Endothelial cell of umbilical vein (primary cell): ENCODE measurements at regions not wholly inside any gene's neighbourhood (a gene's known extent, or its start where the extent isn't known, plus 50 kb on each side); places are given as distances from the start of the nearest gene placed in this dataset.

ENCODE experiments used
- BruUV-seq: library from RNA; stranded (reverse); fragments of 400-500 nt; replicated peaks from 2 replicates; lab custom pipeline; 2021; lab: Mats Ljungman, UMichigan
- CTCF ChIA-PET: fragments of 300-600, 350-600 bp; sonication (Branson Sonifier 250); formaldehyde crosslinking; loops from one replicate; lab custom pipeline; 2021; ENCODE audit warnings: antibody characterized with exemption, inconsistent platforms; lab: Charles Lee
- POLR2A ChIA-PET: fragments of 300-600, 350-600 bp; sonication (Branson Sonifier 250); formaldehyde crosslinking; loops from one replicate; lab custom pipeline; 2021; ENCODE audit warnings: antibody characterized with exemption, inconsistent platforms; lab: Charles Lee
- DNase-seq: peaks from one replicate; pipeline ENCODE4 v3.0.0-alpha.2; 2011; ENCODE audit warnings: low read depth, low spot score
- FAIRE-seq: peaks from 2 replicates; lab custom pipeline; 2011; peaks lifted over from hg19 to GRCh38; lab: Jason Lieb, UNC
- H2AFZ ChIP-seq: 2 replicates; pipeline ENCODE4 v1.6.0; 2012; ENCODE audit warnings: low read depth, low read length, control low read depth, inconsistent platforms
- H3K27ac ChIP-seq: 2 replicates; pipeline ENCODE4 v1.5.1; 2011; ENCODE audit warnings: low read depth, mild to moderate bottlenecking, control low read depth, low read length, moderate library complexity; ENCODE audit not compliant: insufficient read depth
- H3K27me3 ChIP-seq, 2 experiments: 2 replicates each; pipeline versions ENCODE4 v1.6.0 to v1.6.1; 2011; ENCODE audit warnings: low read length in 2 of 2, mixed read lengths in 1 of 2; ENCODE audit not compliant: control insufficient read depth in 2 of 2, insufficient read depth in 2 of 2
- H3K36me3 ChIP-seq, 2 experiments: 2 replicates in 1 of 2; 3 replicates in 1 of 2; pipeline ENCODE4 v1.5.1; 2011; ENCODE audit warnings: low read length in 2 of 2, mild to moderate bottlenecking in 1 of 2, moderate library complexity in 1 of 2; ENCODE audit not compliant: control insufficient read depth in 2 of 2, insufficient read depth in 2 of 2; ENCODE audit errors: extremely low read depth in 1 of 2
- H3K4me1 ChIP-seq: 3 replicates; pipeline ENCODE4 v1.5.1; 2011; ENCODE audit warnings: mild to moderate bottlenecking, low read length; ENCODE audit not compliant: control insufficient read depth, insufficient read depth; ENCODE audit errors: extremely low read depth
- H3K4me2 ChIP-seq: 2 replicates; pipeline ENCODE4 v1.6.1; 2011; ENCODE audit warnings: low read length, control low read depth, mixed read lengths; ENCODE audit not compliant: insufficient read depth
- H3K4me3 ChIP-seq, 3 experiments: fragments of 200-600 bp in 1 of 3; sonication (generic), shearing (Covaris generic) in 1 of 3; replicated peaks in 1 of 3; 2 replicates each; pipeline ENCODE4 v1.5.1; 2011 to 2016; ENCODE audit warnings: control low read depth in 3 of 3, low read length in 3 of 3, mild to moderate bottlenecking in 2 of 3, inconsistent platforms in 1 of 3, low read depth in 1 of 3, moderate library complexity in 1 of 3; ENCODE audit not compliant: insufficient read depth in 1 of 3
- H3K79me2 ChIP-seq: 2 replicates; pipeline ENCODE4 v1.6.0; 2012; ENCODE audit warnings: low read length, inconsistent platforms; ENCODE audit not compliant: control insufficient read depth, insufficient read depth
- H3K9ac ChIP-seq: replicated peaks from 2 replicates; pipeline ENCODE3; 2011; ENCODE audit warnings: low read length, control low read depth; ENCODE audit not compliant: insufficient read depth; ENCODE audit errors: extremely low read depth
- H3K9me1 ChIP-seq: replicated peaks from 3 replicates; pipeline ENCODE4 v1.6.0; 2011; ENCODE audit warnings: mild to moderate bottlenecking, low read length; ENCODE audit not compliant: control insufficient read depth, insufficient read depth; ENCODE audit errors: extremely low read depth
- H3K9me3 ChIP-seq: replicated peaks from 2 replicates; pipeline ENCODE4 v1.5.1; 2012; ENCODE audit warnings: low read length, inconsistent platforms; ENCODE audit not compliant: control insufficient read depth, insufficient read depth
- H4K20me1 ChIP-seq: replicated peaks from 2 replicates; pipeline ENCODE3; 2011; ENCODE audit warnings: mild to moderate bottlenecking, low read length; ENCODE audit not compliant: control insufficient read depth, insufficient read depth; ENCODE audit errors: extremely low read depth
- FOS ChIP-seq: IDR thresholded peaks from 2 replicates; pipeline ENCODE4 v1.6.1; 2011; ENCODE audit warnings: mild to moderate bottlenecking, low read length, moderate library complexity, borderline replicate concordance; ENCODE audit not compliant: insufficient read depth
- GATA2 ChIP-seq: IDR thresholded peaks from 2 replicates; pipeline ENCODE4 v1.7.0; 2011; ENCODE audit warnings: low read depth, mild to moderate bottlenecking, moderate library complexity, mixed read lengths, low read length; ENCODE audit not compliant: insufficient read length, insufficient read depth
- JUN ChIP-seq: IDR thresholded peaks from 2 replicates; pipeline ENCODE4 v1.6.1; 2011; ENCODE audit warnings: borderline replicate concordance, low read depth; ENCODE audit not compliant: insufficient read length, insufficient read depth
- MAX ChIP-seq: IDR thresholded peaks from 2 replicates; pipeline ENCODE4 v1.6.1; 2011; ENCODE audit not compliant: insufficient read depth, insufficient read length
- MYC ChIP-seq: IDR thresholded peaks from one replicate; pipeline ENCODE4 v1.6.1; 2011; ENCODE audit warnings: mild to moderate bottlenecking, low read depth, low read length
- POLR2A ChIP-seq: IDR thresholded peaks from 2 replicates; pipeline ENCODE4 v1.6.1; 2012; ENCODE audit warnings: low read depth, mild to moderate bottlenecking, control low read depth, low read length
- POLR2AphosphoS5 ChIP-seq: IDR thresholded peaks from 2 replicates; pipeline ENCODE4 v1.6.1; 2012; ENCODE audit warnings: low read depth, mild to moderate bottlenecking, control low read depth, low read length, moderate library complexity; ENCODE audit not compliant: insufficient read depth
- dilution Hi-C: fragments of 300-500 bp; cut with MboI; formaldehyde crosslinking; loops from one replicate; pipeline ENCODE4 v1.15.0; 2019; ENCODE audit warnings: low sequenced_read_pairs; ENCODE audit not compliant: extremely low pct_ligation_motif_present
- intact Hi-C: fragments of 100-400 bp; cut with micrococcal nuclease; formaldehyde crosslinking; loops from one replicate; pipeline ENCODE4 v1.10.0; 2022
- TF ChIP-seq, protein P1 (sequence below), 2 donors: IDR thresholded peaks; 1 replicate in 1 of 2; 2 replicates in 1 of 2; pipeline ENCODE4 v1.5.1; 2011; ENCODE audit warnings: low read length in 2 of 2, mild to moderate bottlenecking in 2 of 2, moderate library complexity in 2 of 2, control low read depth in 1 of 2, inconsistent platforms in 1 of 2, low read depth in 1 of 2; ENCODE audit not compliant: insufficient read depth in 1 of 2; ENCODE audit errors: extremely low read depth in 1 of 2

- no peaks in the 10 kb centered on the region for H3K27me3 ChIP-seq
- no peak overlapping the region for H3K4me2 ChIP-seq
- BruUV-seq = no TSS peak
- ChIA-PET POLR2A (no interaction called here), CTCF (no interaction called here)
- FAIRE-seq = no peak
- H3K36me3 ChIP-seq = no peaks in the 10 kb centered on the region
- no peaks in the 10 kb centered on the region for H4K20me1 ChIP-seq
- H3K9me3 ChIP-seq = no peaks in the 10 kb centered on the region
- H3K9ac ChIP-seq = no peak overlapping the region
- H3K4me1 ChIP-seq = peaks cover 8% of the 10 kb centered on the region
- no peak overlapping the region for H3K4me3 ChIP-seq
- no peaks in the 10 kb centered on the region for H3K9me1 ChIP-seq
- intact Hi-C loops (no loop called here), dilution Hi-C loops (no loop called here)
- H3K79me2 ChIP-seq = no peaks in the 10 kb centered on the region
- H3K27ac ChIP-seq = no peak overlapping the region
- no peak for DNase-seq
- no peak for TF ChIP-seq MYC
- TF ChIP-seq, protein P1, sequence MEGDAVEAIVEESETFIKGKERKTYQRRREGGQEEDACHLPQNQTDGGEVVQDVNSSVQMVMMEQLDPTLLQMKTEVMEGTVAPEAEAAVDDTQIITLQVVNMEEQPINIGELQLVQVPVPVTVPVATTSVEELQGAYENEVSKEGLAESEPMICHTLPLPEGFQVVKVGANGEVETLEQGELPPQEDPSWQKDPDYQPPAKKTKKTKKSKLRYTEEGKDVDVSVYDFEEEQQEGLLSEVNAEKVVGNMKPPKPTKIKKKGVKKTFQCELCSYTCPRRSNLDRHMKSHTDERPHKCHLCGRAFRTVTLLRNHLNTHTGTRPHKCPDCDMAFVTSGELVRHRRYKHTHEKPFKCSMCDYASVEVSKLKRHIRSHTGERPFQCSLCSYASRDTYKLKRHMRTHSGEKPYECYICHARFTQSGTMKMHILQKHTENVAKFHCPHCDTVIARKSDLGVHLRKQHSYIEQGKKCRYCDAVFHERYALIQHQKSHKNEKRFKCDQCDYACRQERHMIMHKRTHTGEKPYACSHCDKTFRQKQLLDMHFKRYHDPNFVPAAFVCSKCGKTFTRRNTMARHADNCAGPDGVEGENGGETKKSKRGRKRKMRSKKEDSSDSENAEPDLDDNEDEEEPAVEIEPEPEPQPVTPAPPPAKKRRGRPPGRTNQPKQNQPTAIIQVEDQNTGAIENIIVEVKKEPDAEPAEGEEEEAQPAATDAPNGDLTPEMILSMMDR (IDR thresholded peaks at IDR 0.05; ENCODE audit: extremely low read depth in 1 of 2, insufficient read depth in 1 of 2, low read depth in 1 of 2, low read length in 2 of 2) = no peak
- no peak for TF ChIP-seq POLR2A
- no peak for TF ChIP-seq POLR2AphosphoS5
- TF ChIP-seq FOS = no peak
- TF ChIP-seq JUN = no peak
- no peak for TF ChIP-seq GATA2
- TF ChIP-seq MAX = no peak
- no peak overlapping the region for H2AFZ ChIP-seq
Measured at GRCh38 chr7:46928719-46929118, 653.2 kb downstream of the TNS3 start.
